A549 (cell line): ENCODE measurements at regions not wholly inside any gene's neighbourhood (a gene's known extent, or its start where the extent isn't known, plus 50 kb on each side); places are given as distances from the start of the nearest gene placed in this dataset.

Source experiments
- CHD2 ChIP-seq: fragments of 150-350 bp; IDR thresholded peaks from 2 replicates; pipeline ENCODE4 v1.6.1; 2014; ENCODE audit warnings: low read length; ENCODE audit not compliant: partially characterized antibody
- CTCF ChIP-seq: fragments of >200 bp; sonication (Bioruptor Twin); formaldehyde crosslinking; IDR thresholded peaks from 3 replicates; pipeline ENCODE4 v1.5.1; 2016
- JUN ChIP-seq, 2 experiments: fragments of >200 bp; sonication (Bioruptor Twin); formaldehyde crosslinking; IDR thresholded peaks; 2 replicates in 1 of 2; 3 replicates in 1 of 2; pipeline ENCODE4 v1.6.1; 2016 to 2017
- MAX ChIP-seq: IDR thresholded peaks from 2 replicates; pipeline ENCODE4 v1.6.1; 2012
- POLR2AphosphoS2 ChIP-seq: conservative IDR thresholded peaks from 2 replicates; pipeline ENCODE4 v1.6.1; 2012; ENCODE audit warnings: low read length, improper control_type of control experiment, inconsistent platforms
- TFCP2L1 ChIP-seq: fragments of 250-450 bp; sonication (Bioruptor Pico); IDR thresholded peaks from 2 replicates; pipeline ENCODE4 v1.5.0; 2021; ENCODE audit warnings: mild to moderate bottlenecking

- TF ChIP-seq MAX (no peak), JUN (IDR thresholded peaks at IDR 0.05) (no peak), CTCF (no peak), CHD2 (no peak), POLR2AphosphoS2 (no peak), TFCP2L1 (no peak)
Measured at GRCh38 chr6:97901531-97901930, 618.5 kb upstream of the MMS22L start.
